ENCODE measurements at regions not wholly inside any gene's neighbourhood (a gene's known extent, or its start where the extent isn't known, plus 50 kb on each side); places are given as distances from the start of the nearest gene placed in this dataset.

DNA sequence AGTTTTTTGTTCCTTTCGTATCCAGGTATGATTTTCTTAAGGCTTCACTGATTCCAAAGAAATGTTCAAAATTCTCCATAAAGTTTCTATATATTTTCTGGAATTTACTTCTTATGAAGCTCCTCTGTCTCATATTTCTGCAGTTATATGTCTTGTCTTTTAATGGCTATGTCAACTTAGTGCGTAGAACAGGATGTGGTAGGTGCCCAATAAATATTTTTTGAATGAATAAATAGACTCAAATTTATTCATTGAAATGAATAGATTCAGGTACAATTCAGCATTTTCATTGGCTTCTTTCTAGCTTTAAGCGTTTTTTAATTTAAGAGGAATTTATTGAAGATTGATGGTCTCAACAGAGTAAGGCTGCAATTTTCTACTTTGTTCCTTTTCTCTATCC, 231.9 kb upstream of the BOD1L1 start:
- Mint-ChIP-seq H3K9me3 (peaks cover 8 to 14% (median 10%) of the 10 kb centered on the region in 5 donors), H3K4me1 (no peaks in the 10 kb centered on the region), H3K27me3 (no peaks in the 10 kb centered on the region), H3K36me3 (no peaks in the 10 kb centered on the region), H3K27ac (no peak overlapping the region), H3K4me3 (no peak overlapping the region)
- H3K27ac ChIP-seq (ENCODE audit: low read depth, low read length): no peak overlapping the region
- ChIA-PET CTCF (interaction anchor here (1.0 kb wide), 1 partner anchor 13 kb away, joined by 3 read pairs; no protein-coding TSS in a partner anchor), POLR2A (no interaction called here)
- DNase-seq: no peak
- no peaks in the 10 kb centered on the region for H3K4me1 ChIP-seq (ENCODE audit: insufficient read depth, low read length)
- H3K36me3 ChIP-seq (ENCODE audit: insufficient read depth, low read length): no peaks in the 10 kb centered on the region
- H3K27me3 ChIP-seq (ENCODE audit: insufficient read depth, low read length, poor library complexity, severe bottlenecking): no peaks in the 10 kb centered on the region
- no peaks in the 10 kb centered on the region for H3K9me3 ChIP-seq (ENCODE audit: low read length)
- H3K4me3 ChIP-seq (ENCODE audit: low read length): no peak overlapping the region

DNA sequence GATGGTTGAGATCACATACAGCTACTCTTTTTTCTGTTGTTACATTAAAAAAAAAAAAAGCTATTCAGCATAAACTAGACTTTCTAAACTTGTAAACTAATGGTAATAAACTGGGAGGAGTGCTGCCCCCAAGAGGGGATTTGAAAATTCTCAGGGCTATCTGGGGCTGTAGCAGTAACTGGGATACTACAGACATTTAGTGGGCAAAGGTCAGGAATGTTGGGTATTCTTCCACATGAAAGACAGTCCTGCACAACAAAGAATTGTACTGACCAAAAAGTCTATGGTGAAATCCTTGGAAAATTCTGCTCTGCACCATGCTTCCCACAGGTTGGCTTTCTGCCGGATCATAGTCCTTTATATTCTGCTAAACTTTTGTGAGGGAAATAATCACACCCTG, 232.6 kb upstream of the BOD1L1 start:
- H3K27me3 ChIP-seq (ENCODE audit: insufficient read depth, low read length, poor library complexity, severe bottlenecking): no peaks in the 10 kb centered on the region
- no peaks in the 10 kb centered on the region for H3K36me3 ChIP-seq (ENCODE audit: insufficient read depth, low read length)
- H3K27me3 Mint-ChIP-seq: no peaks in the 10 kb centered on the region
- no peaks in the 10 kb centered on the region for H3K4me1 ChIP-seq (ENCODE audit: insufficient read depth, low read length)
- H3K4me3 Mint-ChIP-seq: no peak overlapping the region
- H3K4me3 ChIP-seq (ENCODE audit: low read length): no peak overlapping the region
- H3K27ac ChIP-seq (ENCODE audit: low read depth, low read length): no peak overlapping the region
- H3K4me1 Mint-ChIP-seq: no peaks in the 10 kb centered on the region
- no peaks in the 10 kb centered on the region for H3K9me3 ChIP-seq (ENCODE audit: low read length)
- no peak overlapping the region for H3K27ac Mint-ChIP-seq
- H3K9me3 Mint-ChIP-seq: peaks cover 7 to 16% (median 8%) of the 10 kb centered on the region in 5 donors
- H3K36me3 Mint-ChIP-seq: no peaks in the 10 kb centered on the region
- no peak for DNase-seq
- POLR2A ChIA-PET: no interaction called here
- CTCF ChIA-PET: no interaction called here

DNA sequence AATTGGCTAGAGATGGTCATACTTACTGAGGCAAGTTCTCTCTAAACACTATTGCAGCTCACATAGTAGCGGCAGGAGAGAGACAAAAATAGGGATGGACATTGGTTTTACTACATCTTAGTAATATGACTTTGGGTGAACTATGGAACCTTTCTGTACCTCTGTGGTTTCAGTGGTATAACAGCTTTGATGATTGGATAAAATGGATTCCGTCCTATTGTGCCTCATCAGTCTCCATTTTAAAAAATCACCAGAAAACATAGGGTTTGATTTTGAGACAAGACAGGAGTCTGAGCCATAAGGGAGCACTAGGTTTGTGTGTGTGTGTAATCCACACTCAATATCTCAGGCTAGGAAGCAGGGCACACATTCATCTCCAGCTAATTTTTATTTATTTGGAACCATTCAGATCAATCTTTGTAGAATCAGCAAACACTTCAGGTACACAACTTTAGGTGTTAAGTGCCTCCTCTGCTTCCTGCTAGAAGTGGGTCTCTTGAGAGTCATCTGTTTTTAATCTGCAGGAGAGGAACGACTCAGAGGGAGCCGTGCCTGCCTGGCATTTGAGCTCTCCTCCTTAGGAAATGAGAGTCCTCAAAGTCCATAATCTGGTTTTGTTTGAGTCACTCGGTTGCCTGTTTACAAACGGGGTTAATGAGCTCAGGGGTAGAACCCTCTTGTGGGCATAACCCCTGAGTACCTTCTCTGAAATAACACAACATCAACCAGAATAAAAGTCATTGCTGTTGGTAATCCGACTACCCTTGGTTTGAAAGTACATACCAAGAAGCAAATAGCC, 238.5 kb upstream of the BOD1L1 start:
- H3K36me3 Mint-ChIP-seq: no peaks in the 10 kb centered on the region
- H3K36me3 ChIP-seq (ENCODE audit: insufficient read depth, low read length): no peaks in the 10 kb centered on the region
- peaks cover 8 to 16% (median 13%) of the 10 kb centered on the region in 5 donors for H3K9me3 Mint-ChIP-seq
- H3K27me3 Mint-ChIP-seq: no peaks in the 10 kb centered on the region
- CTCF ChIA-PET: no interaction called here
- H3K27ac ChIP-seq (ENCODE audit: low read depth, low read length): no peak overlapping the region
- no peaks in the 10 kb centered on the region for H3K27me3 ChIP-seq (ENCODE audit: insufficient read depth, low read length, poor library complexity, severe bottlenecking)
- H3K4me1 Mint-ChIP-seq: no peaks in the 10 kb centered on the region
- H3K27ac Mint-ChIP-seq: no peak overlapping the region
- H3K4me3 ChIP-seq (ENCODE audit: low read length): no peak overlapping the region
- POLR2A ChIA-PET: no interaction called here
- no peak overlapping the region for H3K4me3 Mint-ChIP-seq
- H3K9me3 ChIP-seq (ENCODE audit: low read length): no peaks in the 10 kb centered on the region
- no peak for DNase-seq
- no peaks in the 10 kb centered on the region for H3K4me1 ChIP-seq (ENCODE audit: insufficient read depth, low read length)

DNA sequence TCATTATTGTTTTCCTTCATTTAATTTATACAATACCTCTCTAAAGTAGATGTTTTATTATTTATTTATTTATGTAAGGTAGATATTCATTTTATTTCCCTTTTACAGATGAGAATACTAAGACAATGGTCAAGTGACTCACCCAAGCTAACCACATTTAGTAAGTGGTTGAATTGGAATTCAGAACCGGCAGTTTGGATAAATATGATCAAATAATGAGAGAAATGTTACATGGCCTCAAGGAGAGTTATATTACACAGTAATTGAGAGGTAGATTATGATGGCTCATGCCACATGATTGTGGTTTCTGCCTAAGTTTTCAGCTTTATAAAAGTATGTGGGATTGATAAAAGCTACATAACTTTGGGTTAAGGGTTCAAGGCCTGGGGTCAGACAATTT, 239.4 kb upstream of the BOD1L1 start:
- no peaks in the 10 kb centered on the region for H3K27me3 Mint-ChIP-seq

DNA sequence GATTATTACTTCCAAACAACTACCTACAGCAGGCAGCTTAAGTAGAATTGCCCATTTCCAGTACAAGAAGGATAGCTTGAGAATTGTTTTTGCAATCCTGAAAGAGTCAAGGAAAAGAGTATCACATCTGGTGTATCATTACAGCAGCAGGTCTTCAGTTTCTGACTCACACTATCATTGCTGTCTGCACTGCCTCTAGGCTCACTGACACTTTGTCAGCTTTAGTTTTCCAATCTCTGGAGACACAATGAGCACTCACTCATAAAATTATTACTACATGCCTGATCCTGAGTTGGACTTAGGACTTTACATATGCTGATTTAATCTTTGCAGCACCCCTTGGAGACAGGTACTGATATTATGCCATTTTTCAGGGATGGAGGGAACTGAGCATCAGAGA, 244.6 kb upstream of the BOD1L1 start:
- H3K27ac Mint-ChIP-seq: no peak overlapping the region
- Histone ChIP-seq H3K4me1 (ENCODE audit: insufficient read depth, low read length) (no peaks in the 10 kb centered on the region), H3K9me3 (ENCODE audit: low read length) (no peaks in the 10 kb centered on the region), H3K27me3 (ENCODE audit: insufficient read depth, low read length, poor library complexity, severe bottlenecking) (no peaks in the 10 kb centered on the region), H3K36me3 (ENCODE audit: insufficient read depth, low read length) (no peaks in the 10 kb centered on the region), H3K4me3 (ENCODE audit: low read length) (no peak overlapping the region), H3K27ac (ENCODE audit: low read depth, low read length) (no peak overlapping the region)
- no peak overlapping the region for H3K4me3 Mint-ChIP-seq
- no peaks in the 10 kb centered on the region for H3K4me1 Mint-ChIP-seq
- no peaks in the 10 kb centered on the region for H3K27me3 Mint-ChIP-seq
- ChIA-PET CTCF (no interaction called here), POLR2A (no interaction called here)
- H3K36me3 Mint-ChIP-seq: no peaks in the 10 kb centered on the region
- no peak for DNase-seq
- H3K9me3 Mint-ChIP-seq: peaks cover 0 to 6% (median 2%) of the 10 kb centered on the region in 5 donors

More for the DNA sequence above, 239.4 kb upstream of the BOD1L1 start:
- H3K4me3 ChIP-seq (ENCODE audit: low read length): no peak overlapping the region
- Mint-ChIP-seq H3K27ac (no peak overlapping the region), H3K4me1 (no peaks in the 10 kb centered on the region), H3K36me3 (no peaks in the 10 kb centered on the region), H3K9me3 (peaks cover 10 to 16% (median 14%) of the 10 kb centered on the region in 5 donors), H3K4me3 (no peak overlapping the region)
- no peak for DNase-seq
- no peaks in the 10 kb centered on the region for H3K4me1 ChIP-seq (ENCODE audit: insufficient read depth, low read length)
- no peaks in the 10 kb centered on the region for H3K27me3 ChIP-seq (ENCODE audit: insufficient read depth, low read length, poor library complexity, severe bottlenecking)
- POLR2A ChIA-PET: no interaction called here
- no peak overlapping the region for H3K27ac ChIP-seq (ENCODE audit: low read depth, low read length)
- CTCF ChIA-PET: no interaction called here
- H3K9me3 ChIP-seq (ENCODE audit: low read length): no peaks in the 10 kb centered on the region
- no peaks in the 10 kb centered on the region for H3K36me3 ChIP-seq (ENCODE audit: insufficient read depth, low read length)

DNA sequence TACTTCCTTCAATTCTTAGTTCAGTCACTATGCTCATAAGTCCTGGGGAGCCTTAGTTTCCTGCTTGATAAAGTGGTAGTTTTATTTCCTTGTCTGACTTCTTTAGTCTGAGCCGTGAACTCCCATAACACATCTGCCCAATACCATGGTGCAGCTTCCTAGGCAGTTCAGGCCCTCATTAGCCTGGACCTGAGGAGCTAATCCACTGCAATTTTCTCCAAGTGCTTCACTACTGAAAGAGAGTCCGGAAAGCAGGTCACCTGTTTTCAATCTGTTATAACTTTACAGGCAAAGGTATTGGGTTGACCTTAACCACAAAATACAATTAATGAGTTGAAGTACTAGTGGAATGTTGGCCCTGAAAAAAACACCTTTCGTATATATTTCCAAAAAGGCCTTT, 245.4 kb upstream of the BOD1L1 start:
- H3K4me3 ChIP-seq (ENCODE audit: low read length): no peak overlapping the region
- POLR2A ChIA-PET: no interaction called here
- no peak overlapping the region for H3K27ac ChIP-seq (ENCODE audit: low read depth, low read length)
- peaks cover 0 to 6% (median 2%) of the 10 kb centered on the region in 5 donors for H3K9me3 Mint-ChIP-seq
- H3K27ac Mint-ChIP-seq: no peak overlapping the region
- H3K27me3 ChIP-seq (ENCODE audit: insufficient read depth, low read length, poor library complexity, severe bottlenecking): no peaks in the 10 kb centered on the region
- no peaks in the 10 kb centered on the region for H3K27me3 Mint-ChIP-seq
- no peaks in the 10 kb centered on the region for H3K4me1 Mint-ChIP-seq
- DNase-seq: no peak
- no peaks in the 10 kb centered on the region for H3K36me3 ChIP-seq (ENCODE audit: insufficient read depth, low read length)
- no peak overlapping the region for H3K4me3 Mint-ChIP-seq
- no peaks in the 10 kb centered on the region for H3K36me3 Mint-ChIP-seq
- H3K4me1 ChIP-seq (ENCODE audit: insufficient read depth, low read length): no peaks in the 10 kb centered on the region
- CTCF ChIA-PET: no interaction called here
- H3K9me3 ChIP-seq (ENCODE audit: low read length): no peaks in the 10 kb centered on the region

DNA sequence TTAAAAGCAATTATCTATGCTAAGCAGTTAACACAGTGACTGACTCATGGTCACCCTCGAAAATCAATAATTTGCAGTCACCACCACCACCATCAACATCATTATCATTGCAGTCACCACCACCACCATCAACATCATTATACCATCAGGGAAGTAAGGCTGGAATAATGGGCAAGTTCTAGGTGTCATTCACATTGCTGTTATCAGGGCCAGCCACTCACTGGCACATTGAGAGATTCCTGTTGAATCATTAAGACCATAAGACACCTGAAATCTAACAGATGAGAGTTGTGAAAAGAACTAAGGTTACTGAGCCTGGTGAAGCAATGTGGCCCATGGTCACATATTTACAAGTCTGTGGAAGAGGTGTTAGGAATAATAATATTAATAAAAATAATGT, 247.7 kb upstream of the BOD1L1 start:
- Mint-ChIP-seq H3K4me1 (no peaks in the 10 kb centered on the region), H3K4me3 (no peak overlapping the region), H3K36me3 (no peaks in the 10 kb centered on the region), H3K9me3 (peaks cover 0 to 4% (median 2%) of the 10 kb centered on the region in 5 donors), H3K27ac (no peak overlapping the region), H3K27me3 (no peaks in the 10 kb centered on the region)
- no peak overlapping the region for H3K27ac ChIP-seq (ENCODE audit: low read depth, low read length)
- no peaks in the 10 kb centered on the region for H3K36me3 ChIP-seq (ENCODE audit: insufficient read depth, low read length)
- H3K4me1 ChIP-seq (ENCODE audit: insufficient read depth, low read length): no peaks in the 10 kb centered on the region
- ChIA-PET POLR2A (no interaction called here), CTCF (no interaction called here)
- DNase-seq: no peak
- no peaks in the 10 kb centered on the region for H3K27me3 ChIP-seq (ENCODE audit: insufficient read depth, low read length, poor library complexity, severe bottlenecking)
- no peaks in the 10 kb centered on the region for H3K9me3 ChIP-seq (ENCODE audit: low read length)
- no peak overlapping the region for H3K4me3 ChIP-seq (ENCODE audit: low read length)

DNA sequence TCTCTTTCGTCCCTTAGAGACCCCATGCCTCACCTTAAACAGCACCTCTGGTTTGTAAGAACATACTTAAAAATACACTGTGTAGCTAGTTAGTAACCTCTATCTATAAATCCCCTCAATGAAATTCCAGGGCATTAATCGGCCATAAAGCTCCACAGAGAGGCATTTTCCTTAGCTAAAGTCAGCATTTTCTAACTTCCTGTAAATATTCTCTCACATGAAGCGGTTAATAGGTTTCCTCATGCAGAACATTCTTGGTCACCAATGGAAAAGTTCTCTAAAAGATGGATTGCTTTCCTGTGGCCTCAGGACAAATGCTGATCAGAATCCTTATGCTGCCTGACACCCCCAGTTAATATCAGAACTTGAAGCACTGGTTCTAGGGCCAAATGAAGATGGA, 248.6 kb upstream of the BOD1L1 start:
- no peak for DNase-seq
- no peaks in the 10 kb centered on the region for H3K27me3 Mint-ChIP-seq
- no peak overlapping the region for H3K27ac Mint-ChIP-seq
- no peaks in the 10 kb centered on the region for H3K9me3 ChIP-seq (ENCODE audit: low read length)
- H3K9me3 Mint-ChIP-seq: peaks cover 0 to 5% (median 2%) of the 10 kb centered on the region in 5 donors
- no peaks in the 10 kb centered on the region for H3K4me1 Mint-ChIP-seq
- H3K4me1 ChIP-seq (ENCODE audit: insufficient read depth, low read length): no peaks in the 10 kb centered on the region
- H3K4me3 ChIP-seq (ENCODE audit: low read length): no peak overlapping the region
- no peak overlapping the region for H3K4me3 Mint-ChIP-seq
- no peaks in the 10 kb centered on the region for H3K27me3 ChIP-seq (ENCODE audit: insufficient read depth, low read length, poor library complexity, severe bottlenecking)
- H3K36me3 Mint-ChIP-seq: no peaks in the 10 kb centered on the region
- ChIA-PET CTCF (no interaction called here), POLR2A (no interaction called here)
- H3K36me3 ChIP-seq (ENCODE audit: insufficient read depth, low read length): no peaks in the 10 kb centered on the region
- no peak overlapping the region for H3K27ac ChIP-seq (ENCODE audit: low read depth, low read length)

Data from CD8-positive, alpha-beta memory T cell (primary cell).